Right atrium auricular region (tissue), 2 donors: ENCODE measurements at regions not wholly inside any gene's neighbourhood (a gene's known extent, or its start where the extent isn't known, plus 50 kb on each side); places are given as distances from the start of the nearest gene placed in this dataset.

Experiments
- DNase-seq: peaks from one replicate; pipeline ENCODE4 v3.0.0-alpha.2; 2019; ENCODE audit warnings: low spot score
- H3K27ac ChIP-seq, 2 donors: fragments of 200-600 bp; sonication (generic); 1 replicate in 1 of 2; 2 replicates in 1 of 2; pipeline ENCODE4 v1.5.1; 2016 to 2019
- H3K27me3 ChIP-seq, 2 donors: fragments of 200-600 bp; sonication (generic); one replicate each; pipeline versions ENCODE4 v1.5.1 to v1.6.0; 2017 to 2019
- H3K36me3 ChIP-seq: fragments of 200-600 bp; sonication (generic); one replicate; pipeline ENCODE4 v1.5.1; 2016
- H3K4me1 ChIP-seq, 2 donors: fragments of 200-600 bp; sonication (generic); one replicate each; pipeline versions ENCODE4 v1.5.1 to v1.6.0; 2017 to 2019
- H3K4me3 ChIP-seq, 2 donors: fragments of 200-600 bp; sonication (generic); 1 replicate in 1 of 2; 2 replicates in 1 of 2; pipeline ENCODE4 v1.5.1; 2017 to 2019; ENCODE audit warnings: mild to moderate bottlenecking in 1 of 2, moderate library complexity in 1 of 2
- H3K9me3 ChIP-seq, 2 donors: fragments of 200-600 bp; sonication (generic); one replicate each; pipeline ENCODE4 v1.5.1; 2019
- TF ChIP-seq, protein P1 (sequence below), 2 donors: fragments of 200-600 bp; sonication (generic); IDR thresholded peaks; one replicate each; pipeline ENCODE4 v1.5.1; 2019; ENCODE audit warnings: antibody characterized with exemption in 2 of 2

DNA sequence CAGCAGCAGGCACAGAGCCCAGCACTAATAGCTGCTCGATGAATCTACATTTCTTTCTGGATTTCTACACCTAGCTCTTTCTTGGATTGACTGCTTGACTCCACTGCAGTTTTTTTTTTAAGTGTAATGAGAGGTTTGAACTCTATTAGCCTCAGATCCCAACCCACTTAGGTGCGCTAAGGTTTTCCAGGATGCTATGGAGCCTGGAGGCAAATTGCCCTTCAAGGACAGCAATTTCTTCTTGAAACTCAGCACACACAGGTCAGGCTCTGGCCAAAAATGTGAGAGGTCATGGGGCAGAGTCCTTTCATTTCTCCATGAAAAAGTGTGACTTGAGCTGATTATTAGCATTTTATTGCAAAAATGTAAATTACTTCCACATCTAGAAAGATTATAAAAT is 52.3 kb upstream of the TIAM2 start:
- Histone ChIP-seq H3K9me3 (no peaks in the 10 kb centered on the region), H3K36me3 (peaks cover 10% of the 10 kb centered on the region), H3K27ac (no peak overlapping the region), H3K4me3 (no peak overlapping the region), H3K27me3 (no peaks in the 10 kb centered on the region), H3K4me1 (no peaks in the 10 kb centered on the region)
- no peak for DNase-seq
- TF ChIP-seq, protein P1, sequence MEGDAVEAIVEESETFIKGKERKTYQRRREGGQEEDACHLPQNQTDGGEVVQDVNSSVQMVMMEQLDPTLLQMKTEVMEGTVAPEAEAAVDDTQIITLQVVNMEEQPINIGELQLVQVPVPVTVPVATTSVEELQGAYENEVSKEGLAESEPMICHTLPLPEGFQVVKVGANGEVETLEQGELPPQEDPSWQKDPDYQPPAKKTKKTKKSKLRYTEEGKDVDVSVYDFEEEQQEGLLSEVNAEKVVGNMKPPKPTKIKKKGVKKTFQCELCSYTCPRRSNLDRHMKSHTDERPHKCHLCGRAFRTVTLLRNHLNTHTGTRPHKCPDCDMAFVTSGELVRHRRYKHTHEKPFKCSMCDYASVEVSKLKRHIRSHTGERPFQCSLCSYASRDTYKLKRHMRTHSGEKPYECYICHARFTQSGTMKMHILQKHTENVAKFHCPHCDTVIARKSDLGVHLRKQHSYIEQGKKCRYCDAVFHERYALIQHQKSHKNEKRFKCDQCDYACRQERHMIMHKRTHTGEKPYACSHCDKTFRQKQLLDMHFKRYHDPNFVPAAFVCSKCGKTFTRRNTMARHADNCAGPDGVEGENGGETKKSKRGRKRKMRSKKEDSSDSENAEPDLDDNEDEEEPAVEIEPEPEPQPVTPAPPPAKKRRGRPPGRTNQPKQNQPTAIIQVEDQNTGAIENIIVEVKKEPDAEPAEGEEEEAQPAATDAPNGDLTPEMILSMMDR (IDR thresholded peaks at IDR 0.05), result no peak

GRCh38 chr6:154945271-154945890 is 49.7 kb upstream of the TIAM2 start:
- H3K27me3 ChIP-seq, result no peaks in the 10 kb centered on the region
- TF ChIP-seq, protein P1 (IDR thresholded peaks at IDR 0.05), result no peak
- H3K36me3 ChIP-seq, result peaks cover 10% of the 10 kb centered on the region
- no peak overlapping the region for H3K27ac ChIP-seq
- no peak for DNase-seq
- no peaks in the 10 kb centered on the region for H3K4me1 ChIP-seq
- H3K9me3 ChIP-seq, result no peaks in the 10 kb centered on the region
- H3K4me3 ChIP-seq, result no peak overlapping the region
